Suprapubic skin (tissue), 4 donors: ENCODE measurements at regions not wholly inside any gene's neighbourhood (a gene's known extent, or its start where the extent isn't known, plus 50 kb on each side); places are given as distances from the start of the nearest gene placed in this dataset.

Experiments used
- CTCF ChIP-seq, 2 donors: fragments of 200-600 bp in 1 of 2; fragments of 450-650 bp in 1 of 2; sonication (generic) in 1 of 2; IDR thresholded peaks; one replicate each; pipeline ENCODE4 v1.5.1; 2016 to 2019; ENCODE audit warnings: antibody characterized with exemption in 2 of 2, mild to moderate bottlenecking in 1 of 2, moderate library complexity in 1 of 2
- EP300 ChIP-seq: sonication (generic); formaldehyde crosslinking; IDR thresholded peaks from one replicate; pipeline ENCODE4 v1.6.1; 2017; ENCODE audit warnings: antibody characterized with exemption
- POLR2A ChIP-seq, 2 donors: fragments of 450-650 bp; IDR thresholded peaks; one replicate each; pipeline ENCODE4 v1.6.1; 2017; ENCODE audit warnings: antibody characterized with exemption in 2 of 2, mild to moderate bottlenecking in 2 of 2, moderate library complexity in 2 of 2
- POLR2AphosphoS5 ChIP-seq, 3 donors: sonication (generic); formaldehyde crosslinking; IDR thresholded peaks; one replicate each; pipeline ENCODE4 v1.6.1; 2017; ENCODE audit warnings: antibody characterized with exemption in 3 of 3

- TF ChIP-seq POLR2A (IDR thresholded peaks at IDR 0.05), result no peak
- TF ChIP-seq CTCF (IDR thresholded peaks at IDR 0.05), result no peak
- no peak for TF ChIP-seq EP300
- no peak for TF ChIP-seq POLR2AphosphoS5 (IDR thresholded peaks at IDR 0.05)
These were observed 52.5 kb upstream of the TAGAP start for GRCh38 chr6:159097256-159097655.
